Endothelial cell (in vitro differentiated cells): ENCODE measurements at regions not wholly inside any gene's neighbourhood (a gene's known extent, or its start where the extent isn't known, plus 50 kb on each side); places are given as distances from the start of the nearest gene placed in this dataset.

Source experiments
- DNase-seq: peaks from one replicate; pipeline ENCODE4 v3.0.0; 2021; ENCODE audit warnings: low spot score
- H3K27ac Mint-ChIP-seq: one replicate; pipeline ENCODE4 v1.8.0; 2021; ENCODE audit warnings: mixed read lengths, inconsistent platforms; ENCODE audit not compliant: unreplicated experiment
- H3K27me3 Mint-ChIP-seq: one replicate; pipeline ENCODE4 v1.8.0; 2021; ENCODE audit warnings: mild to moderate bottlenecking, moderate library complexity, mixed read lengths, inconsistent platforms; ENCODE audit not compliant: unreplicated experiment
- H3K36me3 Mint-ChIP-seq: one replicate; pipeline ENCODE4 v1.8.0; 2021; ENCODE audit warnings: mild to moderate bottlenecking, low read depth, mixed read lengths, inconsistent platforms; ENCODE audit not compliant: unreplicated experiment
- H3K4me1 Mint-ChIP-seq: one replicate; pipeline ENCODE4 v1.8.0; 2021; ENCODE audit warnings: mild to moderate bottlenecking, mixed read lengths, inconsistent platforms; ENCODE audit not compliant: unreplicated experiment
- H3K4me3 Mint-ChIP-seq: one replicate; pipeline ENCODE4 v1.8.0; 2021; ENCODE audit warnings: mild to moderate bottlenecking, mixed read lengths, inconsistent platforms; ENCODE audit not compliant: unreplicated experiment
- H3K9me3 Mint-ChIP-seq: one replicate; pipeline ENCODE4 v1.8.0; 2021; ENCODE audit warnings: mixed read lengths, inconsistent platforms; ENCODE audit not compliant: unreplicated experiment
- TF ChIP-seq, protein P1 (sequence below): fragments of 200-600 bp; sonication (generic); IDR thresholded peaks from one replicate; pipeline ENCODE4 v1.5.0; 2021; ENCODE audit warnings: antibody characterized with exemption; ENCODE audit not compliant: unreplicated experiment

GRCh38 chr7:54183055-54183454 lies 359.1 kb upstream of the VSTM2A start:
- Mint-ChIP-seq H3K36me3 (no peaks in the 10 kb centered on the region), H3K4me3 (no peak overlapping the region), H3K27me3 (peaks cover 1% of the 10 kb centered on the region), H3K27ac (no peak overlapping the region), H3K4me1 (no peaks in the 10 kb centered on the region), H3K9me3 (no peaks in the 10 kb centered on the region)
- TF ChIP-seq, protein P1, sequence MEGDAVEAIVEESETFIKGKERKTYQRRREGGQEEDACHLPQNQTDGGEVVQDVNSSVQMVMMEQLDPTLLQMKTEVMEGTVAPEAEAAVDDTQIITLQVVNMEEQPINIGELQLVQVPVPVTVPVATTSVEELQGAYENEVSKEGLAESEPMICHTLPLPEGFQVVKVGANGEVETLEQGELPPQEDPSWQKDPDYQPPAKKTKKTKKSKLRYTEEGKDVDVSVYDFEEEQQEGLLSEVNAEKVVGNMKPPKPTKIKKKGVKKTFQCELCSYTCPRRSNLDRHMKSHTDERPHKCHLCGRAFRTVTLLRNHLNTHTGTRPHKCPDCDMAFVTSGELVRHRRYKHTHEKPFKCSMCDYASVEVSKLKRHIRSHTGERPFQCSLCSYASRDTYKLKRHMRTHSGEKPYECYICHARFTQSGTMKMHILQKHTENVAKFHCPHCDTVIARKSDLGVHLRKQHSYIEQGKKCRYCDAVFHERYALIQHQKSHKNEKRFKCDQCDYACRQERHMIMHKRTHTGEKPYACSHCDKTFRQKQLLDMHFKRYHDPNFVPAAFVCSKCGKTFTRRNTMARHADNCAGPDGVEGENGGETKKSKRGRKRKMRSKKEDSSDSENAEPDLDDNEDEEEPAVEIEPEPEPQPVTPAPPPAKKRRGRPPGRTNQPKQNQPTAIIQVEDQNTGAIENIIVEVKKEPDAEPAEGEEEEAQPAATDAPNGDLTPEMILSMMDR = no peak
- DNase-seq = no peak

- no peaks in the 10 kb centered on the region for H3K36me3 Mint-ChIP-seq
- no peak overlapping the region for H3K4me3 Mint-ChIP-seq
- H3K27me3 Mint-ChIP-seq = no peaks in the 10 kb centered on the region
- DNase-seq = no peak
- H3K9me3 Mint-ChIP-seq = no peaks in the 10 kb centered on the region
- no peak overlapping the region for H3K27ac Mint-ChIP-seq
- TF ChIP-seq, protein P1 = no peak
- peaks cover 3% of the 10 kb centered on the region for H3K4me1 Mint-ChIP-seq
Measured at GRCh38 chr7:54186336-54186735, 355.8 kb upstream of the VSTM2A start.

- Mint-ChIP-seq H3K36me3 (no peaks in the 10 kb centered on the region), H3K4me3 (no peak overlapping the region), H3K27ac (no peak overlapping the region), H3K4me1 (peaks cover 3% of the 10 kb centered on the region), H3K9me3 (no peaks in the 10 kb centered on the region), H3K27me3 (no peaks in the 10 kb centered on the region)
- TF ChIP-seq, protein P1 = no peak
- no peak for DNase-seq
Measured at GRCh38 chr7:54187886-54188685, 354.1 kb upstream of the VSTM2A start.

DNA sequence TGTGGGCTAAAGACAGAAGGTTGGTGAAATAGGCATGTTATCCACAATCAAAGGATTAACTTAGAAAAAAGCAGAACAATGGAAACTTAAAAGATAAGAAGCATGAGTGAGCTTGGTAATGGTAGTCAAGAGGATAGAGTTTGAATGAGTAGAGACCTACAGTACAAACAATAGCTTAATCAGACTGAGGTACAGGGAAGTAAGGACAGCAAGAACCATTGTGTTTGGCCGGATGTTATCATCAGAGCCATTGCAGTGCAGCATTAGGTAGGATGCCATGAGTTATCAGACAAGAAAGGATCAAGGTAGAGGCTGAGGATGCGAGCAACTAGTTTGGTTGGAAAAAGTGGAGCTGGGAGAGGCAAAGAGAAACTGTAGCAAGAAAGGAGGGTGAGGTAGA lies 353.3 kb upstream of the VSTM2A start:
- Mint-ChIP-seq H3K9me3 (no peaks in the 10 kb centered on the region), H3K27me3 (no peaks in the 10 kb centered on the region), H3K4me3 (no peak overlapping the region), H3K4me1 (peaks cover 3% of the 10 kb centered on the region), H3K27ac (no peak overlapping the region), H3K36me3 (no peaks in the 10 kb centered on the region)
- TF ChIP-seq, protein P1 = no peak
- DNase-seq = no peak

- TF ChIP-seq, protein P1 = no peak
- H3K27ac Mint-ChIP-seq = no peak overlapping the region
Measured at GRCh38 chr7:54189330-54189729, 352.8 kb upstream of the VSTM2A start.

More at GRCh38 chr7:54189330-54189729, 352.8 kb upstream of the VSTM2A start:
- H3K27me3 Mint-ChIP-seq = no peaks in the 10 kb centered on the region
- DNase-seq = no peak
- H3K9me3 Mint-ChIP-seq = no peaks in the 10 kb centered on the region
- H3K36me3 Mint-ChIP-seq = no peaks in the 10 kb centered on the region
- no peak overlapping the region for H3K4me3 Mint-ChIP-seq
- H3K4me1 Mint-ChIP-seq = peaks cover 3% of the 10 kb centered on the region
